ENCODE measurements at regions not wholly inside any gene's neighbourhood (a gene's known extent, or its start where the extent isn't known, plus 50 kb on each side); places are given as distances from the start of the nearest gene placed in this dataset.
"Not testable (repeated sequence)": the region's sequence is repeated elsewhere in the genome, so short reads cannot be mapped to it uniquely, and the experiment has no call there.

DNA sequence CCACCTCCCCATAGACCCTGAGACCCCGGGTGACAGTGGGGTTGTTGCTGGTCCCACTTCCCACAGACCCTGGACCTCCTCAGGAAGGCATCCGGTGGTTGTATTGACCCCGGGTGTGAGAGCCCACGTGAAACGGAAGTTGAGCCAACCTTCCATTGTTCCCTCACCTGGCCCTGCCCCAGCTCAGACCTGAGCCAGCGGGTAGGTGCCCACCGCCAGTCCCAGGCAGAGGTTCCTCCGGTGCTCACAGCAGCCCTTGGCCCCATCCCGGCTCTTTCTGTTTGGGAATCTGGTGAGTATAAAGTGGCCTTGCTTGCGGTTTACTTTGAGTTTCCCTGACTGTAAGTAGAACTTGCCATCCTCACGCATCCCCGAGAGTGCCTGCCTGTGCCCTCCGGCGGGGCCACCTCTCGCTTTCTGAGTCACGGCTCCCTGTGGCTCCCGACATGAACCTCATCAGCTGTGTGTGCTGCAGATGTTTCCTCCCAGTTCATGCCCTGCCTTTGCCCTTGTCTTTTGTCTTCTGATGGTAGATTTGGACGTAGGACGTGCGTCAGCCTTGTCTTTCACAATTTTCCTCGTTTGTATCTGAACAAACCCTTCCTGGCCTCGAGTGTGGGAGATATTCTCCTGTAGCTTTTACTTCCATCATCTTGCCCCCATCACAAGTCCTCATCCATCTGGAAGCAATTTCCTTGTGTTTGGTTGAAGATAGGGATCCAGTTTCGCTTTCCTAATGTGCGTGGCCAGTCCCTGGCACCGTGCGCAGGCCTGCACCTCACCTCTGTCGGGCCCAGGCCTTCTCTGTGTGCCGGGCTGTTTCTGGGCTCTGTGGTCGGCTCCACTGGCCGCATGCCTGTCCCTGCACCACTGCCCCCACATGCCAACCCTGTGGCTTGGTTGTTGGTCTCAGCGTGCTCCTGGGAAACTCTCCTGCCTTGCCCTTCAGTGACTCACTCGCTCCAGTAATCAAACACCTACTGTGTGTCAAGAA lies 76.0 kb downstream of the METRNL start:
- DNase-seq (ENCODE audit: low spot score) = no peak
- in situ Hi-C loops (cut with HindIII; ENCODE audit: low sequenced_read_pairs) = no loop called here

DNA sequence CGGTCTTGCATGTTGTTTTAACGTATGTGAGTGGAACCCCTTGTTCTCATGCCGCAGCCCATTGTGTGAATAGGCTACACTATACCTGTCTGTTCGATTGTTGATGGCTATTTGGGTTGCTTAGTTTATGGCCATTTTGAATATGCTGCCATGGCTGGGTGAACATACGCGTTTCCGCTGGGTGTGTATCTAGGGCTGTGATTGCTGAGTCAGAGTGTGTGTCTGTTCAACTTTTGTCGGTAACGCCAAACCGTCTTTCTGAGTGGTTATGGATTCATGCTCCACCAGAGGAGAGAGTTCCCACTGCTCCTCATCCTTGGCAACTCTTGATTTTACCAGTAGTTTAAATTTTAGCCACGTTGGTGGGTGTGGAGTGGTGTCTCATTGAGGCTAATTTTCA lies 77.0 kb downstream of the METRNL start:
- in situ Hi-C loops (cut with HindIII; ENCODE audit: low sequenced_read_pairs) = no loop called here
- DNase-seq (ENCODE audit: low spot score) = no peak

DNA sequence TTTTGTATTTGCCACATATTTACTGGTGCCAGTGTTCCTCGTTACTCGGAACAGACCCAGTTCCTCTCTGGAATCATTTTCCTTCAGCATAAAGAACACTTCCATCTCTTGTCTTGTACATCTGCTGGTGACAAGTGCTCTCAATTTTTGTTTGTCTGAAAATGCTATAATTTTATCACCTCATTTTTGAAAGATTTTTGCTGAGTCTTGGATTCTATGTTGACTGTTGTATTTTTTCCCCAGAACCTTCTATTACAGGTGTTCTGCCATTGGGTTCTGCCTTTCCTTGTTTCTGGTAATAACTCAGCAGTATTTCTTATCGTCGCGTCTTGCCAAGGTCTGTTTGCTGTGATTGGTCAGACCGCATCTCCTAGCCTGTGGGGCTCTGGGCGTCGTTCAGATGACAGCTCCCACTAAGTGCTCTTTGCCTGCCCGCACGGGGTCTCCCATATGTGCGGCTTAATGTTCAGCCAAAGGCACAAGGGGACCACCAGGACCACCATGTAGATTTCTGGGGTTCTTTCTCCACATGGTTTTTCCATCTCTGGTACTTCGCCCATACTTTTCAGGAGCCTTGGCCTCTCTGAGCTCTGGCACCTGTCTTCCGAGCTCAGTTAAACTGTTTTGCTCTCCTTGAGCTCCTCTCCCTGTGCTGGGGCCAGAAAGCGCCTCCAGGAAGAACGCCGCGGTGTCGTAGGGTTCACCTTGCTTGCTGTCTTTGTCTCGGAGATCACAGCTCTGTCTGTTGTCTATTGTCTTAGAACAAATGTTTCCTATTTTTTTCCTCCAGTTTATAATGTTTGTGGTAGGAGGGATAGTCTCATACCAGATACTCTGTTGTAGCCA lies 80.0 kb downstream of the METRNL start:
- DNase-seq (ENCODE audit: low spot score) = no peak
- in situ Hi-C loops (cut with HindIII; ENCODE audit: low sequenced_read_pairs) = no loop called here

DNA sequence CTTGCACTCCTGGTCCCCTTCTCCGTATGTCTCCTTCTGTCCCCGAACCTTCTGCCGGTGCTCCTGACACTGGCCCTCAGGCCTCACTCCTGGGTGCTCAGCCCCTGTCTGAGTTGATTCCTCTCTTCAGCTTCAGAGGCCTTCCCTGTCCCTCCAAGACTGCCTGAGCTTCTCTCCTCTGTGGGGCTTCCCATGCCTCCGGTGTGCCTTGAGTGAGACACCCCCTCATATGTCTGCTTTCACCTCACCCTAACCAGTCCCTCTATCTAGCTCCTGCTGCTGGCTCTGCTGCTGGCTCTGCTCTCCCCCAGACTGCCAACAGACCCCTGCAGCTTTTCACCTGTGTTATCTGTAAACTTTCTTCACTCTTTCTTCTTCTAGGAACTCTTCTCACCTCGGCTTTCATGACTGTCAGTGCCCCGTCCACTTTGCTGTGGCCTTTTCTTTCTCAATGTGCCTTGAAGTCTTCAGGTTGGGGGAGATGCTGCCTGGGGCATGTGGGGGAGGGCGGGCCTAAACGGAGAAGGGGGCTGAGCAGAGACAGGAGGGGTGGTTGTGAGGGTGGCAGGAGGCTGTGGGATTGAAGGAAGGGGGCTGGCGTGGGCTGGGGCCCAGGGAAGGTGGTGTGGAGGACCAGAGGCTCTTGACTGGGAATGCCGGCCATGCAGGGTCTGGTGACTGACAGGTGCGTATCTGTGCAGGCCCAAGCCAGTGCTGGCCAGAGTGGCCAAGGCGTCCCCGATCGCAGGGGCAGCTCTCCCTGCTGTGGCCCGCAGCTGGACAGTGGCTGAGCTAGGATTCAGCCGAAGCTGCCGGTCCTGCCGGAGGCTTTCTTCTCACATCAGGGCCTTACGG lies 81.3 kb downstream of the METRNL start:
- in situ Hi-C loops (cut with HindIII; ENCODE audit: low sequenced_read_pairs) = no loop called here
- DNase-seq (ENCODE audit: low spot score) = no peak

DNA sequence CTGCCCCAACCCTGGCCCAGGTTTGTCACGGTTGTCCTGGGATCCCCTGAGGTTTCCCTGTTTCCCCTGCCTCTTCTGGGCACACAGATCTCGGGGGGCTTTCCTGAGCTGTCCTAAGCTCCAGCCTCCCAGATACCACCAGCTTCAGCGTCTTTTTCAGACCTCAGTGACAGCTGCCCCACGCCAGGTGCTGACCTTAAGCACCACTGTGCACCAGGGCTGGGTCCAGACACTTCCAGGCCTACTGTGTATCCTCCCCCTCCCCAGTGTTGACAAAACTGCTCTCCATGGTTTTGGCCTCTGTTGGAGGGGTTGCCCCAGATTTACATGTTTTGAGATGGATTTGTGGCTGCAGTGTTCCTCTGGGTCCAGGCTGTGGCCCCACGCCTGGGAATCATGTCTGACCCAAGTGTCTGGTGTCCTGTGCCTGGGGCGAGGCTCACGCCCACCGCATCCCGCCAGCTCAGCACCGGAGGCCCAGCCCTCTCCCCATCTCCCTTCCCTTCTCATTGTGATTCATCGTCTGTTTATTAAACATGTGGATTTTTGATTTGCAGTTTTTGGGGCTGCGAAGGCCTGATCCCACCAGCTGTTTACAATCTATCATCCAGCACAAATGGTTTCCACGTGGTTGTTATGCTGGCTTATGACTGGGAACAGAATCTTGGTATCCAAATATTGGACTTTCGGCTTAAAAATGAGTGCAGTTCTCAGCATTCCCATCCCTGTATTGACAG lies 82.1 kb downstream of the METRNL start:
- no peak for DNase-seq (ENCODE audit: low spot score)
- in situ Hi-C loops (cut with HindIII; ENCODE audit: low sequenced_read_pairs) = no loop called here

DNA sequence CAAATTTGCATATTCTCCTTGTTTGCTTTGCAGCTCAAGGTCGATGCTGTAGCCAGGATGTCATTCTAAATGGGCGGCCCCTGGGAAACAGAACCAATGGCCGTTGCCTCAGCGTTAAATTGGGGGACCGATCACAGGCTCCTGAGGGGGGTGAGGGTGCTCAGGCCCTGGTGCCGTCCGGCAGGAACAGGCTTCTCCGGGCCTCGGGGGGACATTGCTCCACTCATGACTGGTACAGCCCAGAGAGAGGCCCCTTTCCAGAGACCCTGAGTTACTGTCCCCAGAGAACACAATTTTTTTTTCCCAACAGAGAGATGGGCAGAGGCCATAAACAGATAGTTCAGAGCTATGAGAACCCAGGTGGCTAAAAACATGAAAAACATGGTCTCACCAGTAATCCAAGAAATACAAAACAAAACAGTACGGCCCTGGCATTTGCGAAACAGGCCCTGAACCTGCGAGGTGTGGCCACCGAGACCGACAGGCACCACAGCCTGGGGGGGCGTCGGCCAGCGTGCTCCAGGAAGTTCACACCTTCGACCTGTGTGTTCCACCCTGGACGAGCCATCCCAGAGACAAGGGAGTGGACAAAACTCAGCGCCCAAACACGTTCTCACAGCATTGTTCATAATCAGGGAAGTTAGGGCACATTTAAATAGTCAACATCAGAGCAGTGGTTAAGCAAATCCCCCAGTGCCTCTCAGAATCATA lies 82.8 kb downstream of the METRNL start:
- in situ Hi-C loops (cut with HindIII; ENCODE audit: low sequenced_read_pairs) = no loop called here
- DNase-seq (ENCODE audit: low spot score) = no peak

DNA sequence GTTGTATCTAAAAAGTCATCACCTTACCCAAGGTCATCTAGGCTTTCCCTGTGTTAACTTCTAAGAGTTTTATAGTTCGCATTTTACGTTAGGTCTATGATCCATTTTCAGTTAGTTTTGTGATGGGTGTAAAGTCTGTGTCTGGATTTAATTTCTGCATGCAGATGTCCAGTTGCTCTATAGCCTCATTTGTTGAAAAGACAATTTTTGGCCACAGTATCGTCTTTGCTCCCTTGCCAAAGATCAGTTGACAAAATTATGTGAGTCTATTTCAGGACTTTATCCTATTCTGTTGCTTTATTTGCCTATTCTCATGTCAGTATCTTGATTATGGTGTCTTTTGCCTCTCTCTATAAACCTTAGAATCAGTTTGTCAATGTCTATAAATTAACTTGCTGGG lies 85.1 kb downstream of the METRNL start:
- in situ Hi-C loops (cut with HindIII; ENCODE audit: low sequenced_read_pairs) = no loop called here
- no peak for DNase-seq (ENCODE audit: low spot score)

DNA sequence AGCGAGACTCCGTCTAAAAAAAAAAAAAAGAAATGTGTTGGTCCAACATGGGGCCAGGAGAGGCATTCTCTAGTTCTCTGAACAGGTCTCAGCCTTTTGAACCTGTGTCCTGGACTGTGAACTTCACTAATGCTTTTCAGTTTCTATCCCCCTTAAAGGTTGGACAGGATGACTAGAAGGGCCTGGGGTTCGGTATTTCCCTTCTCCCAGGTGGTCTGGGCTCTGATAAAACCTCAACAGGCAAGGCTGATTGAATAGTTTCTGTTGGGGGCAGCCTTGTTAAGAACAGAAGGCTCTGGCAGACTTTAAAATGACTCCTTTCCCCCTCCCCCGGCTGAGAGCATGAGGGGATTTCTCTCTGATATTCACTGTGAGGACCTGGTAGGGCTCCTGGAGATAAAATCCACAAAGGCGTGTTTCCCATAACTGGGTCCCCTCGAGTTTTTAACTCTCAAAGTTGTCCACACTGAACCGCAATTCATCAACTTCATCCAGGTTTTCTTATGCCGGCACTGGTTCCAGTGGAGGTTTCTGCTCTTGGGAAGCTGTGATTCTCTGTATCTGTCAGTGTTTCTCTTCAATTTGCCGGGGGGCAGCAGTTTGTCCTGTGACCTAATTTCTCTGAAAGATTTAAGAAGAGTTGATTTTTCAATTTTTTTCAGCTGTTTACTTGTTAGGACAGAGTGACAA lies 91.3 kb downstream of the METRNL start:
- DNase-seq (ENCODE audit: low spot score) = no peak
- in situ Hi-C loops (cut with HindIII; ENCODE audit: low sequenced_read_pairs) = no loop called here

DNA sequence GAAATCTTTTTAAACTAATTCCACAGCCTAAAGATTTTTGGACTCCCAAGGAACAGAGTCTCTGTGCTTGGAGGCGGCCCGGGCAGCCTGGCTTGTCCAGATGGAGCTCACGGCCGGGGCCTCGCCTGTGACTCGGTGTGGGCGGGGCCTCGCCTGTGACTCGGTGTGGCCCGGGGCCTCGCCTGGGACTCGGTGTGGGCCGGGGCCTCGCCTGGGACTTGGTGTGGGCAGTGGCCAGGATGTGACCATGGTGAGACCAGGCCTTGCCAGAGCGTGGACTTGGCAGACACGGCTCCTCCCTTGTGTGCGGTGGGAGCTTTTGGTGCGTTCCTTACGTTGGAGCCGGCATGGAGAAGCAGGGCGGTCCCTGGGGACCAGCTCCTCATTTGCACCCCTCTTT lies 92.3 kb downstream of the METRNL start:
- in situ Hi-C loops (cut with HindIII; ENCODE audit: low sequenced_read_pairs) = no loop called here
- peak; percentile 70 for DNase-seq (ENCODE audit: low spot score)

DNA sequence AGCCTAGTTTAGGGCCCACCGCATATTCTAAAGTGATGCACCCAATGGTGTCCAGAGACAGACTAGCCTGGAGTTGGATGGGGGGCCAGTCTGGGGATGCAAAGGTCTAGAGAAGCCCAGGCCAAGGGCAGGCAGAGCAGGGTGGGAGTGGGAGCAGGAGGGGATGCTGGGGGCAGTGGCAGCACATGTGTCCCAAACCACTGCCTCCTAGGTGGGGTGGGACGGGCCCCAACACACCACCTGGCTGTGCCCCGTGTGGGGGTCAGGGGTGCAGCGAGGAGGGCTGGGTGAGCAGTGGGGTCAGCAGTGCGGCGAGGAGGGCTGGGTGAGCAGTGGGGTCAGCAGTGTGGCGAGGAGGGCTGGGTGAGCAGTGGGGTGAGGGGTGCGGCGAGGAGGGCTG lies 92.7 kb downstream of the METRNL start:
- in situ Hi-C loops (cut with HindIII; ENCODE audit: low sequenced_read_pairs) = not testable (repeated sequence)

DNA sequence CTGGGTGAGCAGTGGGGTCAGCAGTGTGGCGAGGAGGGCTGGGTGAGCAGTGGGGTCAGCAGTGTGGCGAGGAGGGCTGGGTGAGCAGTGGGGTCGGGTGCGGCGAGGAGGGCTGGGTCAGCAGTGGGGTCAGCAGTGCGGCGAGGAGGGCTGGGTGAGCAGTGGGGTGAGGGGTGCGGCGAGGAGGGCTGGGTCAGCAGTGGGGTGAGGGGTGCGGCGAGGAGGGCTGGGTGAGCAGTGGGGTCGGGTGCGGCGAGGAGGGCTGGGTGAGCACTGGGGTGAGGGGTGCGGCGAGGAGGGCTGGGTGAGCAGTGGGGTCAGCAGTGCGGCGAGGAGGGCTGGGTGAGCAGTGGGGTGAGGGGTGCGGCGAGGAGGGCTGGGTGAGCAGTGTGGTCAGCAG lies 93.2 kb downstream of the METRNL start:
- in situ Hi-C loops (cut with HindIII; ENCODE audit: low sequenced_read_pairs); DNase-seq (ENCODE audit: low spot score): not testable (repeated sequence)

More for the DNA sequence above, 92.7 kb downstream of the METRNL start:
- DNase-seq (ENCODE audit: low spot score) = not testable (repeated sequence)

DNA sequence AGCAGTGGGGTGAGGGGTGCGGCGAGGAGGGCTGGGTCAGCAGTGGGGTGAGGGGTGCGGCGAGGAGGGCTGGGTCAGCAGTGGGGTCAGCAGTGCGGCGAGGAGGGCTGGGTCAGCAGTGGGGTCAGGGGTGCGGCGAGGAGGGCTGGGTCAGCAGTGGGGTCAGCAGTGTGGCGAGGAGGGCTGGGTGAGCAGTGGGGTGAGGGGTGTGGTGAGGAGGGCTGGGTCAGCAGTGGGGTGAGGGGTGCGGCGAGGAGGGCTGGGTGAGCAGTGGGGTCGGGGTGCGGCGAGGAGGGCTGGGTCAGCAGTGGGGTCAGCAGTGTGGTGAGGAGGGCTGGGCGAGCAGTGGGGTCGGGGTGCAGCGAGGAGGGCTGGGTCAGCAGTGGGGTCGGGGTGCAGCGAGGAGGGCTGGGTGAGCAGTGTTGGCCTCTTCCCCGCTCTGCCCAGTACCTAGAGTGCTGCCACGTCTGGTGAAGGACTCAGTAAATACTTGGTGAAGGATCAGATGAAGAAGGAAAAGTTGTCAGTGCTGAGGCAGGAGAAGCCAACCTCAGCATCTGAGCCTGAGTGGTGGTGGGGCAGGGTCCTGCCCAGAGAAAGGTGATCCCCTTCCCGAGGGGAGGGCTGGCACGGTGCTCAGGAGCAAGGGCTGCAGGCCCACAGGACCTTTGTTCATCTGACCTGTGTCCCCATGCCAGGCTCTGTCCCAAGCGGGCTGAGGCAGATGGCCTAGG lies 93.9 kb downstream of the METRNL start:
- in situ Hi-C loops (cut with HindIII; ENCODE audit: low sequenced_read_pairs); DNase-seq (ENCODE audit: low spot score): not testable (repeated sequence)

DNA sequence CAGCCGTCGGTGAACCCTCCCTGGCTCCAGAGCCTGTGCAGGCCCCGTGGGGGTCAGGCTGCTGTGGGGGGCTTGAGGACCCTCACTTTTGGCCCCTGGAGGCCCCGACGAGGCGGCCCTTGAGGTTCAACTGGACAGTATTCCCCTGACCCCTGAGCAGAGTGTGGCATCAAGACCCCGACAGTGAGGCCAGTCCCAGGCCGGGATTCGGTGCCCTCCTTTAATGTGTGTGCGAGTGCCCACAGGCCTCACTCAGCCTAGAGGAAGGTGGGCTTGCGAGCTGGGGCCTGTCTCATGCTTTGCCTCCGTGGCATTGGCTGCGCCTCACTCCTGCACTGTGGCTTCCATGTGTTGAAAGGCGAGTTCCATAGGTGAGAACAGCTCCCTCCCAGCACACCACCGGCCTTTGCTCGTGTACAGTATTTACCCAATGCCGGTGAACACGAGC lies 94.5 kb downstream of the METRNL start:
- no peak for DNase-seq (ENCODE audit: low spot score)
- in situ Hi-C loops (cut with HindIII; ENCODE audit: low sequenced_read_pairs) = no loop called here

DNA sequence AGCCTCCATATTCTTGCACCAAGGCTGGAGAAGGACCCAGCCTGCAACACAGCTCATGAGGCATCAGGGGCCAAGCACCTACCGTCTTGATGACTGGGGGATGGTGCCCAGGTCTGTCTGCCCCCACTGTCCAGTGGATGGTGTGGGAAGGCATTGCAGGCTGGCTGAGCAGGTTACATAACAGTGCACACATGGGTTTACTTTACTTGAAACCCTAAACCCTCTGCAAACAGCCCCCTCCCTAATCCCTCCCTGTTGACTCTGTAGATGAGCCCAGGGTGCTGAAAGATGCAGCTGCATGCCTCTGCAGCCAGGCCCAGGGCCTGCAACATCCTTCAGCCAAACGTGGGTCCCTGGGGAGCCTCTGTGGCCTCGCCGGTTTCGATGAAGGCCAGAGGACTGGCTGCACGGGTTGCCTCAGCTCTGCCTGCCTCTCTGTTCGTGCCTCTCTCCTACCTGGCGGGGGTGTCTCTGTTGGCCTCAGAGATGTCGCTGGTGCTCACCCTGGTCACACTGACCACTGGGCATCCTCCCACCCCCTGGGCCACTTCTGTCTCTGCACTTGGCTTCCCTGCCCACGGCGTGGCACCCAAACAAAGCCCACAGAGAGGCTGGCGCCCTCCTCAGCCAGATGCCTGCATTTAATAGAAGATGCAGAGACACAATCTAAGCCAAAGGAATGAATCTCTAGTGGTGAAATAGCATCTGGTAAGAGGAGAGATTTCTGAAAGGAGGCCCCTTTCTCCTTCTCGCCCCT lies 95.1 kb downstream of the METRNL start:
- DNase-seq (ENCODE audit: low spot score) = no peak
- in situ Hi-C loops (cut with HindIII; ENCODE audit: low sequenced_read_pairs) = no loop called here

DNA sequence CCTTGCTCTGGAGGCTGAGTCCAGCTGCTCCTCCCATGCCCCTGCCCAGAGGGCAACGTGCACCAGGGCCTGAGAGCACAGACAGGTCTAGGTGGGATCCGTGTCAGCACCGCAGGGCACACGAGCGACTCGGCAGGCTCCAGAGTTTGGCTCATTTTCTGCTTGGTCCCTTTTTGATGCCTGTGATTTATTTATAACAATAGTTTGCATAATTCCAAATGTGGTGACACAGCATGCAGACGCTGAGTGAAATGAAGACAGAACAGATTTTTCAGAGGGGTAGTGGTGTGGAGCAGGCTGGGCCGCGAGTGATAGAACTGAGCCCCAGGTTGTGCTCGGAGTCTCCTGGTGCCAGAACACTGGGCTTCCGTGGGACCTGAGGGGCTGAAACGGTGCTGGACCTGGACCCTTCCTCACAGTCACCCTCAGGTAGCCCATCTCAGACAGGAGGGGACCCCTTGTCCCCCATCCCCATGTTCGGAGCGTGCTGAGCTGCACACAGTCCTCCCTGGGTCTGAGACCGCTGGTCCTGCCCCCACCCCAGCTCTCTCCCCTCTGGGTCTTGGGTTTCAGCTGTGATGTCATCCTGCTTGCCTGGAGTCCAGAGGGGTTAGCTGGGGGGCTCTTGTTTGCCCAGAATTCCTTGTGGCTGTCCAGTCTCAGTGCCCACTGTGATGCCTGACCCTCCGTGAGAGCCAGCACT lies 95.9 kb downstream of the METRNL start:
- in situ Hi-C loops (cut with HindIII; ENCODE audit: low sequenced_read_pairs) = no loop called here
- no peak for DNase-seq (ENCODE audit: low spot score)
